HFF-Myc (cell line): ENCODE measurements at regions not wholly inside any gene's neighbourhood (a gene's known extent, or its start where the extent isn't known, plus 50 kb on each side); places are given as distances from the start of the nearest gene placed in this dataset.

Experiments
- DNase-seq: peaks from one replicate; pipeline ENCODE4 v3.0.0-alpha.2; 2011; ENCODE audit warnings: low read depth; ENCODE audit errors: extremely low read depth
- H3K4me3 ChIP-seq: replicated peaks from 2 replicates; pipeline ENCODE4 v1.5.1; 2011; ENCODE audit warnings: low read depth, mild to moderate bottlenecking, control low read depth, low read length
- CTCF ChIP-seq: IDR thresholded peaks from 2 replicates; pipeline ENCODE4 v1.5.1; 2012; ENCODE audit warnings: mild to moderate bottlenecking, low read depth, low read length, control low read depth; ENCODE audit errors: missing control alignments

- no peak for TF ChIP-seq CTCF
- DNase-seq: no peak
- no peak overlapping the region for H3K4me3 ChIP-seq
Measured at GRCh38 chr3:193844472-193844871, 251.5 kb downstream of the OPA1 start.

GRCh38 chr3:193845144-193845543, 252.1 kb downstream of the OPA1 start:
- TF ChIP-seq CTCF: no peak
- H3K4me3 ChIP-seq: no peak overlapping the region
- DNase-seq: no peak

- DNase-seq: no peak
- TF ChIP-seq CTCF: no peak
- H3K4me3 ChIP-seq: no peak overlapping the region
Measured at GRCh38 chr3:193846569-193846968, 253.6 kb downstream of the OPA1 start.

GRCh38 chr3:193847402-193847801, 254.4 kb downstream of the OPA1 start:
- no peak overlapping the region for H3K4me3 ChIP-seq
- no peak for TF ChIP-seq CTCF
- DNase-seq: no peak

GRCh38 chr3:193848547-193848946, 255.5 kb downstream of the OPA1 start:
- no peak for DNase-seq
- TF ChIP-seq CTCF: no peak
- H3K4me3 ChIP-seq: no peak overlapping the region

GRCh38 chr3:193850084-193850619, 257.1 kb downstream of the OPA1 start:
- TF ChIP-seq CTCF: no peak
- no peak overlapping the region for H3K4me3 ChIP-seq
- no peak for DNase-seq

GRCh38 chr3:193851428-193851847, 258.4 kb downstream of the OPA1 start:
- no peak for TF ChIP-seq CTCF
- DNase-seq: no peak
- H3K4me3 ChIP-seq: no peak overlapping the region
